ENCODE measurements at regions not wholly inside any gene's neighbourhood (a gene's known extent, or its start where the extent isn't known, plus 50 kb on each side); places are given as distances from the start of the nearest gene placed in this dataset.

DNA sequence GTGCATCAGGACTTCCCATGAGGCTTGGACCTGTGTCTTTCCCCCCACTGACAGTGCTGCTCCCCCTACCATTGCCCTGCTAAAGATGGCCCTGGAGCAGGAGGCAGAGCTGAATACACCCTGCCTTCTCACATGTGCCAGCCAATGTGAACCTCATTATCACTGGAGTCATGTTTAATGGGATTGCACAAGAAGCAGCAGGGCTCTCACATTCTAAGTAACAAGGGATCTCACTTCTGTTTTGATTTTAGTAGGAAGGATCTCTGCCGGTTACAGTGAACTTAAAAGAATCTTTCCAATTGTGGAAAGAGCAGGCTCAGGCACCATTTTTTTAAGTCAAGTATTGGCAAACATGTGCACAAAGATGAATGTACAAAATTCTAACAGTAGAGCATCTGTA lies 322.1 kb upstream of the MEX3C start:
- in situ Hi-C loops (cut with MboI), result no loop called here
- Histone ChIP-seq H3K9ac (ENCODE audit: control insufficient read depth, insufficient read depth, low read length) (no peak overlapping the region), H4K20me1 (ENCODE audit: control insufficient read depth, insufficient read depth) (no peaks in the 10 kb centered on the region), H3K36me3 (ENCODE audit: control insufficient read depth in 2 of 2, insufficient read depth in 2 of 2, low read length in 1 of 2) (no peaks in the 10 kb centered on the region), H3K27ac (ENCODE audit: control insufficient read depth, insufficient read depth) (no peak overlapping the region), H3K27me3 (replicated peaks in 1 of 2; ENCODE audit: control insufficient read depth in 2 of 2, insufficient read depth in 2 of 2, low read length in 1 of 2) (no peaks in the 10 kb centered on the region), H3K4me2 (ENCODE audit: control insufficient read depth, insufficient read depth) (no peak overlapping the region), H2AFZ (ENCODE audit: control insufficient read depth, low read depth, low read length) (no peak overlapping the region), H3K79me2 (ENCODE audit: control insufficient read depth, insufficient read depth, low read length) (no peaks in the 10 kb centered on the region), H3K9me3 (replicated peaks; ENCODE audit: control insufficient read depth, insufficient read depth, low read length) (no peaks in the 10 kb centered on the region), H3K4me3 (no peak overlapping the region), H3K4me1 (ENCODE audit: control insufficient read depth, insufficient read depth, low read length) (no peaks in the 10 kb centered on the region)
- FAIRE-seq (no peak), ATAC-seq (no peak), DNase-seq (ENCODE audit: low read depth, low spot score) (no peak)
- RAD21 ChIA-PET (ENCODE audit: unreplicated experiment), result interaction anchor here (0.5 kb wide), 1 partner anchor 965 kb away, joined by 4 read pairs; no protein-coding TSS in a partner anchor
- intact Hi-C loops (cut with micrococcal nuclease; ENCODE audit: unreplicated experiment), result no loop called here
- POLR2A ChIA-PET, result no interaction called here
- no peak for TF ChIP-seq GABPA (IDR thresholded peaks at IDR 0.05; ENCODE audit: low read depth)
- TF ChIP-seq, protein P1, sequence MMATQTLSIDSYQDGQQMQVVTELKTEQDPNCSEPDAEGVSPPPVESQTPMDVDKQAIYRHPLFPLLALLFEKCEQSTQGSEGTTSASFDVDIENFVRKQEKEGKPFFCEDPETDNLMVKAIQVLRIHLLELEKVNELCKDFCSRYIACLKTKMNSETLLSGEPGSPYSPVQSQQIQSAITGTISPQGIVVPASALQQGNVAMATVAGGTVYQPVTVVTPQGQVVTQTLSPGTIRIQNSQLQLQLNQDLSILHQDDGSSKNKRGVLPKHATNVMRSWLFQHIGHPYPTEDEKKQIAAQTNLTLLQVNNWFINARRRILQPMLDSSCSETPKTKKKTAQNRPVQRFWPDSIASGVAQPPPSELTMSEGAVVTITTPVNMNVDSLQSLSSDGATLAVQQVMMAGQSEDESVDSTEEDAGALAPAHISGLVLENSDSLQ (IDR thresholded peaks at IDR 0.05), result no peak
- TF ChIP-seq, protein P2, sequence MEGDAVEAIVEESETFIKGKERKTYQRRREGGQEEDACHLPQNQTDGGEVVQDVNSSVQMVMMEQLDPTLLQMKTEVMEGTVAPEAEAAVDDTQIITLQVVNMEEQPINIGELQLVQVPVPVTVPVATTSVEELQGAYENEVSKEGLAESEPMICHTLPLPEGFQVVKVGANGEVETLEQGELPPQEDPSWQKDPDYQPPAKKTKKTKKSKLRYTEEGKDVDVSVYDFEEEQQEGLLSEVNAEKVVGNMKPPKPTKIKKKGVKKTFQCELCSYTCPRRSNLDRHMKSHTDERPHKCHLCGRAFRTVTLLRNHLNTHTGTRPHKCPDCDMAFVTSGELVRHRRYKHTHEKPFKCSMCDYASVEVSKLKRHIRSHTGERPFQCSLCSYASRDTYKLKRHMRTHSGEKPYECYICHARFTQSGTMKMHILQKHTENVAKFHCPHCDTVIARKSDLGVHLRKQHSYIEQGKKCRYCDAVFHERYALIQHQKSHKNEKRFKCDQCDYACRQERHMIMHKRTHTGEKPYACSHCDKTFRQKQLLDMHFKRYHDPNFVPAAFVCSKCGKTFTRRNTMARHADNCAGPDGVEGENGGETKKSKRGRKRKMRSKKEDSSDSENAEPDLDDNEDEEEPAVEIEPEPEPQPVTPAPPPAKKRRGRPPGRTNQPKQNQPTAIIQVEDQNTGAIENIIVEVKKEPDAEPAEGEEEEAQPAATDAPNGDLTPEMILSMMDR (IDR thresholded peaks at IDR 0.05 in 2 of 3, conservative IDR thresholded peaks at IDR 0.05 in 1 of 3; ENCODE audit: control insufficient read depth in 2 of 3, extremely low read depth in 1 of 3, insufficient read depth in 1 of 3, low read depth in 3 of 3, low read length in 3 of 3), result no peak
- TF ChIP-seq ESRRA (IDR thresholded peaks at IDR 0.05; ENCODE audit: low read length), result no peak
- TF ChIP-seq RCOR1 (conservative IDR thresholded peaks at IDR 0.05; ENCODE audit: low read depth, low read length), result no peak
- TF ChIP-seq SIN3A (IDR thresholded peaks at IDR 0.05; ENCODE audit: low read depth, low read length), result no peak
- no peak for TF ChIP-seq KLF5 (IDR thresholded peaks at IDR 0.05; ENCODE audit: partially characterized antibody)
- no peak for TF ChIP-seq TCF12 (IDR thresholded peaks at IDR 0.05; ENCODE audit: low read depth, low read length)
- TF ChIP-seq, protein P3, sequence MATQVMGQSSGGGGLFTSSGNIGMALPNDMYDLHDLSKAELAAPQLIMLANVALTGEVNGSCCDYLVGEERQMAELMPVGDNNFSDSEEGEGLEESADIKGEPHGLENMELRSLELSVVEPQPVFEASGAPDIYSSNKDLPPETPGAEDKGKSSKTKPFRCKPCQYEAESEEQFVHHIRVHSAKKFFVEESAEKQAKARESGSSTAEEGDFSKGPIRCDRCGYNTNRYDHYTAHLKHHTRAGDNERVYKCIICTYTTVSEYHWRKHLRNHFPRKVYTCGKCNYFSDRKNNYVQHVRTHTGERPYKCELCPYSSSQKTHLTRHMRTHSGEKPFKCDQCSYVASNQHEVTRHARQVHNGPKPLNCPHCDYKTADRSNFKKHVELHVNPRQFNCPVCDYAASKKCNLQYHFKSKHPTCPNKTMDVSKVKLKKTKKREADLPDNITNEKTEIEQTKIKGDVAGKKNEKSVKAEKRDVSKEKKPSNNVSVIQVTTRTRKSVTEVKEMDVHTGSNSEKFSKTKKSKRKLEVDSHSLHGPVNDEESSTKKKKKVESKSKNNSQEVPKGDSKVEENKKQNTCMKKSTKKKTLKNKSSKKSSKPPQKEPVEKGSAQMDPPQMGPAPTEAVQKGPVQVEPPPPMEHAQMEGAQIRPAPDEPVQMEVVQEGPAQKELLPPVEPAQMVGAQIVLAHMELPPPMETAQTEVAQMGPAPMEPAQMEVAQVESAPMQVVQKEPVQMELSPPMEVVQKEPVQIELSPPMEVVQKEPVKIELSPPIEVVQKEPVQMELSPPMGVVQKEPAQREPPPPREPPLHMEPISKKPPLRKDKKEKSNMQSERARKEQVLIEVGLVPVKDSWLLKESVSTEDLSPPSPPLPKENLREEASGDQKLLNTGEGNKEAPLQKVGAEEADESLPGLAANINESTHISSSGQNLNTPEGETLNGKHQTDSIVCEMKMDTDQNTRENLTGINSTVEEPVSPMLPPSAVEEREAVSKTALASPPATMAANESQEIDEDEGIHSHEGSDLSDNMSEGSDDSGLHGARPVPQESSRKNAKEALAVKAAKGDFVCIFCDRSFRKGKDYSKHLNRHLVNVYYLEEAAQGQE (IDR thresholded peaks at IDR 0.05; ENCODE audit: low read depth, low read length), result no peak
- no peak for TF ChIP-seq SIX5 (IDR thresholded peaks at IDR 0.05; ENCODE audit: low read depth, low read length, severe bottlenecking)
- TF ChIP-seq DPF2 (IDR thresholded peaks at IDR 0.05), result no peak
- no peak for TF ChIP-seq POLR2A (IDR thresholded peaks at IDR 0.05; ENCODE audit: low read depth, low read length)
- TF ChIP-seq EGR1 (IDR thresholded peaks at IDR 0.05; ENCODE audit: borderline replicate concordance in 1 of 2, low read depth in 2 of 2, low read length in 2 of 2), result no peak
- no peak for TF ChIP-seq TCF7 (IDR thresholded peaks at IDR 0.05; ENCODE audit: borderline replicate concordance)
- CTCF ChIA-PET, result no interaction called here
- WGBS (ENCODE audit: insufficient coverage, insufficient replicate concordance, low lambda C conversion rate, missing lambda C conversion rate), result 78% methylated on average over 1 of the region's 1 CpG
- SMC1A ChIA-PET (ENCODE audit: uncharacterized antibody, unreplicated experiment), result interaction anchor here (0.5 kb wide), 1 partner anchor 190 kb away, joined by 4 read pairs; no protein-coding TSS in a partner anchor
- no TSS peak for BruUV-seq (replicated peaks)

All from GM12878 (cell line).